Adrenal gland (tissue), 9 donors: ENCODE measurements at regions not wholly inside any gene's neighbourhood (a gene's known extent, or its start where the extent isn't known, plus 50 kb on each side); places are given as distances from the start of the nearest gene placed in this dataset.

Source experiments
- DNase-seq, 7 donors: peaks; one replicate each; pipeline ENCODE4 v3.0.0-alpha.2; 2019 to 2020
- H3K27ac ChIP-seq, 5 donors: fragments of 200-600 bp; sonication (generic) in 4 of 5; 1 replicate in 3 of 5; 2 replicates in 2 of 5; pipeline versions ENCODE4 v1.5.1 to v1.8.0; 2016 to 2020; ENCODE audit warnings: mild to moderate bottlenecking in 1 of 5
- H3K27me3 ChIP-seq: fragments of 200-600 bp; 2 replicates; pipeline ENCODE4 v1.8.0; 2021
- H3K36me3 ChIP-seq, 2 donors: fragments of 200-600 bp; replicated peaks in 1 of 2; 1 replicate in 1 of 2; 2 replicates in 1 of 2; pipeline versions ENCODE4 v1.5.1 to v1.8.0; 2018 to 2022
- H3K4me1 ChIP-seq, 2 donors: fragments of 200-600 bp; replicated peaks in 1 of 2; 1 replicate in 1 of 2; 2 replicates in 1 of 2; pipeline versions ENCODE4 v1.5.1 to v1.8.0; 2018 to 2021
- H3K4me3 ChIP-seq, 4 donors: fragments of 200-600 bp; sonication (generic) in 3 of 4; one replicate each; pipeline ENCODE4 v1.5.1; 2016 to 2018
- H3K9me3 ChIP-seq, 3 donors: fragments of 200-600 bp; sonication (generic) in 1 of 3; replicated peaks in 1 of 3; 1 replicate in 2 of 3; 2 replicates in 1 of 3; pipeline versions ENCODE4 v1.5.1 to v1.8.0; 2016 to 2021
- POLR2A ChIP-seq, 2 donors: fragments of 450-650 bp; IDR thresholded peaks; one replicate each; pipeline ENCODE4 v1.6.1; 2017; ENCODE audit warnings: antibody characterized with exemption in 2 of 2, mild to moderate bottlenecking in 2 of 2, moderate library complexity in 1 of 2
- WGBS, 4 donors: extraction: QIAGEN DNeasy Blood & Tissue Kit in 2 of 4; methylation state at CpG; one replicate each; pipeline versions ENCODE4 v1.1.5 to v1.1.7; 2013 to 2017; 5-methylcytosine and 5-hydroxymethylcytosine counted together
- intact Hi-C, 2 donors: fragments of 100-400 bp; cut with DNase I; formaldehyde crosslinking; loops; one replicate each; pipeline versions ENCODE4 v1.14.1 to v1.15.0; 2022 to 2023
- TF ChIP-seq, protein P1 (sequence below), 6 experiments: fragments of 450-650 bp in 4 of 6; fragments of 200-600 bp in 2 of 6; sonication (generic) in 1 of 6; IDR thresholded peaks; 1 replicate in 5 of 6; 2 replicates in 1 of 6; pipeline versions ENCODE4 v1.5.1 to v1.8.0; 2016 to 2021; ENCODE audit warnings: antibody characterized with exemption in 6 of 6, mild to moderate bottlenecking in 2 of 6, moderate library complexity in 1 of 6
- donor health status: healthy with polysubstance abuse.
- donor health status: Bipolar disorder and iron deficiency.
- donor health status: DM: yes; HTN: yes; CAD: no.
- donor health status: DM: no; HTN: no; CAD: no.
- donor health status: DM: no; HTN: no; CAD: no.

DNA sequence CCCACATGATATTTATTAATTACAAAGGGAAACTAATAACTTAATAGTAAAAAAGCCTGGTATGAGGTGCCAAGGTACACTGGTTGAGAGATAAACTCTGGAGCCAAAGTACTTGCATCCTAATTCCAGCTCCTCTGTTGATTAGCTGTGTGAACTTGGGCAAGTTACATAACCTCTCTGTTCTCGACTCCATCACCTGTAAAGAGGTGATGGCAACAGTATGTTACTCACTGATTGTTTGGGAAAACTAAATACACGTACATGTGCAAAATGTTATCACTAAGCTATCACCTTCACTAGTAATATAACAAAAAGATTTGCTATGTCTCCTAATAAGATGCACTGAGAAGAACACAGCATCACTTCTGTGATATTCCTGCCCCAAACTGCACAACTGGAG lies 206.4 kb downstream of the MEX3B start:
- no peak overlapping the region for H3K27ac ChIP-seq
- WGBS, 4 donors = 58 to 68% (median 59%) methylated on average over 2 of the region's 2 CpGs
- TF ChIP-seq, protein P1, sequence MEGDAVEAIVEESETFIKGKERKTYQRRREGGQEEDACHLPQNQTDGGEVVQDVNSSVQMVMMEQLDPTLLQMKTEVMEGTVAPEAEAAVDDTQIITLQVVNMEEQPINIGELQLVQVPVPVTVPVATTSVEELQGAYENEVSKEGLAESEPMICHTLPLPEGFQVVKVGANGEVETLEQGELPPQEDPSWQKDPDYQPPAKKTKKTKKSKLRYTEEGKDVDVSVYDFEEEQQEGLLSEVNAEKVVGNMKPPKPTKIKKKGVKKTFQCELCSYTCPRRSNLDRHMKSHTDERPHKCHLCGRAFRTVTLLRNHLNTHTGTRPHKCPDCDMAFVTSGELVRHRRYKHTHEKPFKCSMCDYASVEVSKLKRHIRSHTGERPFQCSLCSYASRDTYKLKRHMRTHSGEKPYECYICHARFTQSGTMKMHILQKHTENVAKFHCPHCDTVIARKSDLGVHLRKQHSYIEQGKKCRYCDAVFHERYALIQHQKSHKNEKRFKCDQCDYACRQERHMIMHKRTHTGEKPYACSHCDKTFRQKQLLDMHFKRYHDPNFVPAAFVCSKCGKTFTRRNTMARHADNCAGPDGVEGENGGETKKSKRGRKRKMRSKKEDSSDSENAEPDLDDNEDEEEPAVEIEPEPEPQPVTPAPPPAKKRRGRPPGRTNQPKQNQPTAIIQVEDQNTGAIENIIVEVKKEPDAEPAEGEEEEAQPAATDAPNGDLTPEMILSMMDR (IDR thresholded peaks at IDR 0.05) = no peak
- no peak for TF ChIP-seq POLR2A (IDR thresholded peaks at IDR 0.05)
- no peaks in the 10 kb centered on the region for H3K4me1 ChIP-seq
- intact Hi-C loops = no loop called here
- H3K4me3 ChIP-seq = no peak overlapping the region
- H3K36me3 ChIP-seq = no peaks in the 10 kb centered on the region
- no peaks in the 10 kb centered on the region for H3K9me3 ChIP-seq
- no peak for DNase-seq
- H3K27me3 ChIP-seq = no peaks in the 10 kb centered on the region

- no peak for DNase-seq
- H3K4me3 ChIP-seq = no peak overlapping the region
- WGBS, 4 donors = 90 to 100% (median 92%) methylated on average over 1 of the region's 1 CpG
- no peak overlapping the region for H3K27ac ChIP-seq
- no peaks in the 10 kb centered on the region for H3K36me3 ChIP-seq
- no peaks in the 10 kb centered on the region for H3K27me3 ChIP-seq
- intact Hi-C loops = no loop called here
- H3K9me3 ChIP-seq = peaks cover 0 to 6% (median 0%) of the 10 kb centered on the region in 3 donors
- TF ChIP-seq, protein P1 (IDR thresholded peaks at IDR 0.05) = no peak
- no peak for TF ChIP-seq POLR2A (IDR thresholded peaks at IDR 0.05)
- no peaks in the 10 kb centered on the region for H3K4me1 ChIP-seq
These were observed 210.1 kb downstream of the MEX3B start for GRCh38 chr15:81835731-81836130.

- no peaks in the 10 kb centered on the region for H3K4me1 ChIP-seq
- TF ChIP-seq, protein P1 (IDR thresholded peaks at IDR 0.05) = no peak
- TF ChIP-seq POLR2A (IDR thresholded peaks at IDR 0.05) = no peak
- 73 to 76% (median 74%) methylated on average over 1 of the region's 1 CpG for WGBS, 4 donors
- H3K27me3 ChIP-seq = no peaks in the 10 kb centered on the region
- intact Hi-C loops = no loop called here
- no peak overlapping the region for H3K27ac ChIP-seq
- peaks cover 0 to 6% (median 0%) of the 10 kb centered on the region in 3 donors for H3K9me3 ChIP-seq
- no peak overlapping the region for H3K4me3 ChIP-seq
- no peaks in the 10 kb centered on the region for H3K36me3 ChIP-seq
- no peak for DNase-seq
These were observed 215.3 kb downstream of the MEX3B start for GRCh38 chr15:81830520-81830919.

- peaks cover 0 to 6% (median 0%) of the 10 kb centered on the region in 3 donors for H3K9me3 ChIP-seq
- no peak overlapping the region for H3K27ac ChIP-seq
- H3K36me3 ChIP-seq = no peaks in the 10 kb centered on the region
- no peak overlapping the region for H3K4me3 ChIP-seq
- intact Hi-C loops = no loop called here
- no peaks in the 10 kb centered on the region for H3K27me3 ChIP-seq
- 82 to 87% (median 85%) methylated on average over 4 of the region's 4 CpGs for WGBS, 4 donors
- DNase-seq = no peak
- TF ChIP-seq, protein P1 (IDR thresholded peaks at IDR 0.05) = no peak
- TF ChIP-seq POLR2A (IDR thresholded peaks at IDR 0.05) = no peak
- H3K4me1 ChIP-seq = no peaks in the 10 kb centered on the region
These were observed 215.9 kb downstream of the MEX3B start for GRCh38 chr15:81829918-81830317.
